Right renal pelvis (tissue), 4 donors: ENCODE measurements at regions not wholly inside any gene's neighbourhood (a gene's known extent, or its start where the extent isn't known, plus 50 kb on each side); places are given as distances from the start of the nearest gene placed in this dataset.

Source experiments
- DNase-seq, 4 donors: peaks; one replicate each; pipeline ENCODE4 v3.0.0-alpha.2; 2013; ENCODE audit warnings: low read depth in 4 of 4, low spot score in 3 of 4, missing footprints in 1 of 4

- DNase-seq: no peak
Observed at GRCh38 chr1:104435255-104435654, 685.6 kb downstream of the AMY1C start.

GRCh38 chr1:104440011-104440410, 690.3 kb downstream of the AMY1C start:
- no peak for DNase-seq

- no peak for DNase-seq
Observed at GRCh38 chr1:104456724-104457123, 707.0 kb downstream of the AMY1C start.

GRCh38 chr1:104459886-104460285, 710.2 kb downstream of the AMY1C start:
- no peak for DNase-seq

GRCh38 chr1:104460880-104461279, 711.2 kb downstream of the AMY1C start:
- DNase-seq: no peak

GRCh38 chr1:104463126-104463697, 713.5 kb downstream of the AMY1C start:
- DNase-seq: no peak

- no peak for DNase-seq
Observed at GRCh38 chr1:104466068-104466467, 716.4 kb downstream of the AMY1C start.

GRCh38 chr1:104467590-104467989, 717.9 kb downstream of the AMY1C start:
- DNase-seq: no peak

- no peak for DNase-seq
Observed at GRCh38 chr1:104468282-104468681, 718.6 kb downstream of the AMY1C start.

- DNase-seq: no peak
Observed at GRCh38 chr1:104476126-104476525, 726.4 kb downstream of the AMY1C start.

GRCh38 chr1:104488296-104489015, 738.8 kb downstream of the AMY1C start:
- DNase-seq: no peak

- no peak for DNase-seq
Observed at GRCh38 chr1:104526158-104526795, 776.6 kb downstream of the AMY1C start.

- DNase-seq: no peak
Observed at GRCh38 chr1:104531990-104532389, 782.3 kb downstream of the AMY1C start.

- no peak for DNase-seq
Observed at GRCh38 chr1:104574620-104575019, 824.9 kb downstream of the AMY1C start.

GRCh38 chr1:104592926-104593325, 843.2 kb downstream of the AMY1C start:
- DNase-seq: no peak

GRCh38 chr1:104593413-104594187, 843.9 kb downstream of the AMY1C start:
- DNase-seq: no peak

GRCh38 chr1:104617474-104617873, 867.8 kb downstream of the AMY1C start:
- DNase-seq: no peak

GRCh38 chr1:104621221-104621620, 871.5 kb downstream of the AMY1C start:
- no peak for DNase-seq

GRCh38 chr1:104624538-104624937, 874.8 kb downstream of the AMY1C start:
- no peak for DNase-seq

- DNase-seq: no peak
Observed at GRCh38 chr1:104629589-104629988, 879.9 kb downstream of the AMY1C start.

- DNase-seq: no peak
Observed at GRCh38 chr1:104630567-104631149, 881.0 kb downstream of the AMY1C start.
